Gastroesophageal sphincter (tissue), 3 donors: ENCODE measurements at regions not wholly inside any gene's neighbourhood (a gene's known extent, or its start where the extent isn't known, plus 50 kb on each side); places are given as distances from the start of the nearest gene placed in this dataset.

Experiments used
- POLR2A ChIP-seq, 2 donors: fragments of 450-650 bp; IDR thresholded peaks; one replicate each; pipeline ENCODE4 v1.6.1; 2017; ENCODE audit warnings: antibody characterized with exemption in 2 of 2, mild to moderate bottlenecking in 2 of 2, moderate library complexity in 1 of 2
- POLR2AphosphoS5 ChIP-seq: sonication (generic); formaldehyde crosslinking; IDR thresholded peaks from one replicate; pipeline ENCODE4 v1.6.1; 2017; ENCODE audit warnings: antibody characterized with exemption
- TF ChIP-seq, protein P1 (sequence below), 4 experiments: fragments of 200-600 bp in 2 of 4; fragments of 450-650 bp in 2 of 4; sonication (generic) in 1 of 4; IDR thresholded peaks; one replicate each; pipeline ENCODE4 v1.5.1; 2017 to 2019; ENCODE audit warnings: antibody characterized with exemption in 4 of 4, mild to moderate bottlenecking in 2 of 4, moderate library complexity in 2 of 4

DNA sequence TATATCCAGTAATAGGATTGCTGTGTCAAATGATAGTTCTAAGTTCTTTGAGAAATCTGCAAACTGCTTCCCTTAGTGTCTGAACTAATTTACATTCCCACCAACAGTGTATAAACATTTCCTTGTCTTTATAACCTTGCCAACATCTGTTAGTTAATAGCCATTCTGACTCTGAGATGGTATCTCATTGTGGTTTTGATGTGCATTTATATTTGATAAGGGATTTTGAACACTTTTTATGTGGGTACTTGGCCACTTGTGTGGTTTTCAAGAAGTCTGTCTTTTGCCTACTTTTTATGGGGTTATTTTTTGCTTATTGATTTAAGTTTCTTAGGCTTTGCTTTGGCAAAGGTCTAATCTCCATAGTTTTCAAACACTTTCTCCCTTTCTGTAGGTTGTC, 189.9 kb upstream of the CXCL13 start:
- TF ChIP-seq, protein P1, sequence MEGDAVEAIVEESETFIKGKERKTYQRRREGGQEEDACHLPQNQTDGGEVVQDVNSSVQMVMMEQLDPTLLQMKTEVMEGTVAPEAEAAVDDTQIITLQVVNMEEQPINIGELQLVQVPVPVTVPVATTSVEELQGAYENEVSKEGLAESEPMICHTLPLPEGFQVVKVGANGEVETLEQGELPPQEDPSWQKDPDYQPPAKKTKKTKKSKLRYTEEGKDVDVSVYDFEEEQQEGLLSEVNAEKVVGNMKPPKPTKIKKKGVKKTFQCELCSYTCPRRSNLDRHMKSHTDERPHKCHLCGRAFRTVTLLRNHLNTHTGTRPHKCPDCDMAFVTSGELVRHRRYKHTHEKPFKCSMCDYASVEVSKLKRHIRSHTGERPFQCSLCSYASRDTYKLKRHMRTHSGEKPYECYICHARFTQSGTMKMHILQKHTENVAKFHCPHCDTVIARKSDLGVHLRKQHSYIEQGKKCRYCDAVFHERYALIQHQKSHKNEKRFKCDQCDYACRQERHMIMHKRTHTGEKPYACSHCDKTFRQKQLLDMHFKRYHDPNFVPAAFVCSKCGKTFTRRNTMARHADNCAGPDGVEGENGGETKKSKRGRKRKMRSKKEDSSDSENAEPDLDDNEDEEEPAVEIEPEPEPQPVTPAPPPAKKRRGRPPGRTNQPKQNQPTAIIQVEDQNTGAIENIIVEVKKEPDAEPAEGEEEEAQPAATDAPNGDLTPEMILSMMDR (IDR thresholded peaks at IDR 0.05): no peak
- no peak for TF ChIP-seq POLR2AphosphoS5
- no peak for TF ChIP-seq POLR2A (IDR thresholded peaks at IDR 0.05)
